Inflammatory macrophage treated with lipopolysaccharide for 1 hour (primary cell): ENCODE measurements at regions not wholly inside any gene's neighbourhood (a gene's known extent, or its start where the extent isn't known, plus 50 kb on each side); places are given as distances from the start of the nearest gene placed in this dataset.

ENCODE experiments used
- DNase-seq, 2 donors: peaks; one replicate each; pipeline ENCODE4 v3.0.0-alpha.2; 2020 to 2022

GRCh38 chr13:21319869-21320641 lies 139.0 kb downstream of the ZDHHC20 start:
- no peak for DNase-seq

GRCh38 chr13:21320642-21321034 lies 138.5 kb downstream of the ZDHHC20 start:
- no peak for DNase-seq

GRCh38 chr13:21321269-21321668 lies 137.8 kb downstream of the ZDHHC20 start:
- DNase-seq = no peak

GRCh38 chr13:21322327-21322965 lies 136.7 kb downstream of the ZDHHC20 start:
- DNase-seq = no peak
